H7 (cell line): ENCODE measurements at regions not wholly inside any gene's neighbourhood (a gene's known extent, or its start where the extent isn't known, plus 50 kb on each side); places are given as distances from the start of the nearest gene placed in this dataset.

Experiments
- DNase-seq: peaks from one replicate; pipeline ENCODE4 v3.0.0; 2012
- H3K27me3 ChIP-seq: 2 replicates; pipeline ENCODE4 v1.6.0; 2011; ENCODE audit warnings: mild to moderate bottlenecking, low read length; ENCODE audit not compliant: control insufficient read depth, insufficient read depth
- H3K36me3 ChIP-seq: replicated peaks from 2 replicates; pipeline ENCODE4 v1.5.1; 2011; ENCODE audit warnings: low read length; ENCODE audit not compliant: control insufficient read depth, insufficient read depth
- H3K4me3 ChIP-seq: 2 replicates; pipeline ENCODE4 v1.5.1; 2011; ENCODE audit warnings: low read depth, mild to moderate bottlenecking, control low read depth, low read length, moderate library complexity; ENCODE audit not compliant: insufficient read depth

DNA sequence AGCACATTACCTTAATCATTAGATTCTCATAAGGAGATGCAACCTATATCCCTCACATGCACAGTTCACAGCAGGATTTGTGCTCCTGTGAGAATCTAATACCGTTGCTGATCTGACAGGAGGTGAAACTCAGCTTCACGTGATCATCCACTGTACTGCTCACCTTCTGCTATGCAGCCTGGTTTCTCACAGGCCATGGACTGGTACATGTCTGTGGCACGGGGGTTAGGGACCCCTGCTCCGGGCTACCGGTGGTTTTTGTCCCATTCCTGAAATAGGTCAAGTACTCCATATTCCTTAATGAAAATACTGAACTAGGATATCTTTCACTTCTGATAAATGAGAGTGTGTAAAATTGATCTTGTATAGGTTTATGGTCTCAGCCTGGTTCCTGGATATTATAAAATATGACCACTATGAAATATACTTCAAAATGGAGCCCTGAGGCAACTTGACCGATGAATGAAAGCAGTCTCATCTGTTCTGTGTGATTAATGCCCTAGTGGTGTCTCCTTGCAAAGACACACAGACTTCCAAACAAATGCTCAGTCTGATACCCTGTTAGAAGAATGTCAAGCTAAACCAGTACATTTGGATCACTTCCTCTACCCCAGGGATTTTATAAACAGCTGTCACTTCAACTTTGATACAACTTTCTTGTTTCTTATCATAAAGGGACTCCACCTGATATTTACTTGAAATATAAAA, 492.9 kb upstream of the ANO3 start:
- Histone ChIP-seq H3K36me3 (no peaks in the 10 kb centered on the region), H3K4me3 (no peak overlapping the region), H3K27me3 (no peaks in the 10 kb centered on the region)
- DNase-seq, result peak; percentile 5

GRCh38 chr11:25844811-25845210, 487.1 kb upstream of the ANO3 start:
- no peak for DNase-seq
- no peak overlapping the region for H3K4me3 ChIP-seq
- H3K36me3 ChIP-seq, result no peaks in the 10 kb centered on the region
- no peaks in the 10 kb centered on the region for H3K27me3 ChIP-seq

DNA sequence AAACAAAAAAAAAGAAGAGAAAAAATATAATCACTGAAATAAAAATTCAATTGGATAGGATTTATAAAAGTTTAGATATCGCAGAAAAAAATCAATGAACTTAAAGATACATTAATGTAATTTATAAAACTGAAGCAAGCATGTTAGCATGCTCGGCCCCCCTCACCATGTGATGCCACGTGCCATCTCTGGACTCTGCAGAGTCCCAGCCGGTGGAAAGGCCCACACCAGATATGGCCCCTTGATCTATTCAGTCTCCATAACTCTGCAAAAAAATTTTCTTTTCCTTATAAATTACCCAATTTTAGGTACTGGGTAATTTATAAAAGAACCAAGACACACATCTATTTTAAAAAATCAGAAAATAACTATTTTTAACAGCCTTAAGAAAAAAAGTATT, 476.0 kb upstream of the ANO3 start:
- H3K4me3 ChIP-seq, result no peak overlapping the region
- no peaks in the 10 kb centered on the region for H3K36me3 ChIP-seq
- no peak for DNase-seq
- no peaks in the 10 kb centered on the region for H3K27me3 ChIP-seq

DNA sequence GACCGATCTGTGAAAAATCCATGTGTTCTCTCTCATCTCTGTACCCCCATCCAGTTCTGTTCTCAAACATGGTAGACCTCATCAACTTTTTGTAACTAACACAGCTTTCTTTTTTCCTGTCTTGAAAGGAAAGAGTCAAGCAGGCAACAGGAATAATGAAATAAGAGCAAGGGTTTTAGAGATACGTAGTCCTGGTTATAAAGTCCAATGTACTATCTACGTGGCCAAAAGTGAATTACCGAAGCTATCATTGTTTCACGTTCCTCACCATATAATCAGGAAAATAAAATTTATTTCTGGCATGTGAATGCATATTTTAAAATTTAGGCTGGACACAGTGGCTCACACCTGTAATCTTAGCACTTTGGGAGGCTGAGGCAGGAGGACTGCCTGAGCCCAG, 472.2 kb upstream of the ANO3 start:
- no peak overlapping the region for H3K4me3 ChIP-seq
- H3K36me3 ChIP-seq, result no peaks in the 10 kb centered on the region
- H3K27me3 ChIP-seq, result no peaks in the 10 kb centered on the region
- DNase-seq, result no peak

DNA sequence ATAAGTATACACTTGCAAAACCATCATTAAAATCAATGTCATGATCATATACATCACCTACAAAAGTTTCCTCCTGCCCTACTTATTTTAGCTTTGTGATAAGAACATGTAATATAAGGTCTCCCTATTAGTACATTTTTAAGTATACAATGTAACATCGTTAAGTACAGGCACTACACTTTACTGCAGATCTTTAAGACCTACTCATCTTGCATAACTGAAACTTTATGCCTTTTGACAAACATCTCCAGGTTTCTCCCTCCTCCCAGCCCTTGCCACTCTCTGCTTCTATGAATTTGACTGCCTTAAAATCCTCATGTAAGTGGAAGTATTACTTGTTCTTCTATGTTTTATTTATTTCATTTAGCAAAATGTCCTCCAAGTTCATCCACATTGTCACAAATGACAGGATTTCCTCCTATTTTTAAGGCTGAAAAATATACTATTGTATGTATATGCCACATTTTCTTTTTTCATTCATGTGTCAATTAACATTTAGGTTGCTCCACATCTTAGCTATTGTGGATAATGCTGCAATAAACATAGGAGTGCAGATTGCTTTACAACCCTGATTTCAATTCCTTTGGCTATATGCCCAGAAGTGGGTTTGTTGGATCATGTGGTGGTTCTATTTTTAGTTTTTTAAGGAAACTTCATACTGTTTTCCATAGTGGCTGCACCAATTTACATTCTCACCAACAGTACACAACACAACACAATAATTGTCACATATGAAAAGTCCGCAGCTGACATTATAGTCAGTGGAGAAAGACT, 471.1 kb upstream of the ANO3 start:
- Histone ChIP-seq H3K36me3 (no peaks in the 10 kb centered on the region), H3K27me3 (no peaks in the 10 kb centered on the region), H3K4me3 (no peak overlapping the region)
- no peak for DNase-seq

DNA sequence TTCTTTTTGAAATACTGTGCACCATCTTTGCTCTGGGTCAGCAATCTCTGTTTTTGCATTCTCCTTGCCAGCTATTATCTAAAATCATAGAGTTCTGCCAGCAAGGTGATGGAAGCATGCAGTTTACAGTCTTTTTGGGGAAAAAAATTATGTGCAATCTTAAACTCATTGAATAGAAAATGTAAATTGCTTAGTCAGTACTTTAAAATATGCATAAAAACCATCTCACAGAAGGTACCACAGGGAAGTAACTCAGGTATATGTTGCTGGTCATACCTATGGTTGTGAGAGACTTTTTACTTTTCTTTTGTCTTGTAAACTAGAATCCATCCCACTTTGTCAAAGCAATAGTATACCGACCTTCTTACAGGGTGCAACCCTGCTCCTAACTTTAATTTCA, 469.8 kb upstream of the ANO3 start:
- H3K4me3 ChIP-seq, result no peak overlapping the region
- DNase-seq, result no peak
- H3K36me3 ChIP-seq, result no peaks in the 10 kb centered on the region
- H3K27me3 ChIP-seq, result no peaks in the 10 kb centered on the region

GRCh38 chr11:25863986-25864385, 467.9 kb upstream of the ANO3 start:
- no peaks in the 10 kb centered on the region for H3K27me3 ChIP-seq
- no peaks in the 10 kb centered on the region for H3K36me3 ChIP-seq
- DNase-seq, result no peak
- H3K4me3 ChIP-seq, result no peak overlapping the region

DNA sequence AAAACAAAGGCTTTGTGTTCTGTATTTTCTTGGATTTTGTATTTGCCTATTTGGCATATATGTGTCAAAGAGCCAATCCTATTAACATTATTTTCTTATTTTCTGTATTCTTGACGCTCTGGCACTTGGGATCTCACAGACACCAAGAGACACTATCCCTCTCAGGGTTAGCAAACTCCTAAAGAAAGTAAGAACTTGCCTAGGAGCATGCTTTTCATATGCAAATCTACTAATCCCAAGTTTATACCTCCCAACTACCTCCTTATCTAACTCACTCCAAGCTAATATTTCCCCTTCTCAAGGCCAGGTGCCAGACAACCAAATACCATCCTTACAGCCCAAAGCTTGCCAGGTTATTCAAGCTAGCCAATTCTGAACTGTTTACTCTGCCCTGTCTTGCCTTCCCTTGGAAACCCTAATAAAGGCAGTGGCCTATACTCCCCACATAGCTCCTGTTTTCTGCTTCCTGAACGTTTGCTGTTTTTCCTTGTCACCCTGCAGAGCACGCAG, 455.4 kb upstream of the ANO3 start:
- no peak for DNase-seq
- Histone ChIP-seq H3K4me3 (no peak overlapping the region), H3K27me3 (no peaks in the 10 kb centered on the region), H3K36me3 (no peaks in the 10 kb centered on the region)

DNA sequence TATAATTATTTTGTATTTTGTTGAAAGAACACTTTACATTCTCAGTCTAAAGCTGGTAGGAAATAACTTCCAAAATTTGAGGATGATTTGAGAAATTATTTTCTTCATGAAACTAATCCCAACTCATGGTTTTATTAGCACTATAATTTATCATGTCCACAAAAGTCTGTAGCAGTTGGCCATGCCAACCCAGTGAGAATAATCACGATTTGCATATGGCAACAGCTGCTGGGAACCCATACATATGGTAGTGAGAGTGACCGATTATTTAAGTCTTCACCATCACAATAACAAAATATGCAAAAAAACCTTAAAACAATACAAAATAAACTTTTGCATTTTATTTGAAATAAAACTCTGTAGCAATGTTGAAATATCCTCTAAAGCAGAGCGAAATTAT, 445.9 kb upstream of the ANO3 start:
- H3K36me3 ChIP-seq, result no peaks in the 10 kb centered on the region
- H3K27me3 ChIP-seq, result no peaks in the 10 kb centered on the region
- no peak for DNase-seq
- H3K4me3 ChIP-seq, result no peak overlapping the region

GRCh38 chr11:25890626-25891260, 441.2 kb upstream of the ANO3 start:
- H3K36me3 ChIP-seq, result no peaks in the 10 kb centered on the region
- H3K4me3 ChIP-seq, result no peak overlapping the region
- no peak for DNase-seq
- H3K27me3 ChIP-seq, result no peaks in the 10 kb centered on the region

DNA sequence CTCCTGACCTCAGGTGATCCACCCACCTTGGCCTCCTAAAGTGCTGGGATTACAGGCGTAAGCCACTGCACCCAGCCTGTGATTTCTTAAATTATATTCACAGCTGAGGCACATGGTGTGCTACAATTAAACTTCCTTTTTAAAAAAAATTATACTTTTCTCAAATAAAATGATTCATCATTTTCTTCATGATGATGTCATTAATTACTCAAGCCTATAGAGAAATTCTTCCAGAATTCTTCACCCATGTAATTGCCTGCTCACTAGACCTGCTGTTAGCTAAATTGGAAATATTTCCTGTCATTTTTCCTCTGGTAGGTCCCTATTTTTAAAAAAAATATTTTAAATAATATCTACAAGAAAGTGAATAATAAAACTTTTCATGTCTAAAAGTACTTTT, 440.0 kb upstream of the ANO3 start:
- Histone ChIP-seq H3K27me3 (no peaks in the 10 kb centered on the region), H3K36me3 (no peaks in the 10 kb centered on the region), H3K4me3 (no peak overlapping the region)
- DNase-seq, result no peak

- Histone ChIP-seq H3K36me3 (no peaks in the 10 kb centered on the region), H3K4me3 (no peak overlapping the region), H3K27me3 (no peaks in the 10 kb centered on the region)
- DNase-seq, result no peak
Measured at GRCh38 chr11:25899617-25900160, 432.2 kb upstream of the ANO3 start.

GRCh38 chr11:25900814-25901213, 431.1 kb upstream of the ANO3 start:
- no peak for DNase-seq
- H3K27me3 ChIP-seq, result no peaks in the 10 kb centered on the region
- H3K4me3 ChIP-seq, result no peak overlapping the region
- no peaks in the 10 kb centered on the region for H3K36me3 ChIP-seq

DNA sequence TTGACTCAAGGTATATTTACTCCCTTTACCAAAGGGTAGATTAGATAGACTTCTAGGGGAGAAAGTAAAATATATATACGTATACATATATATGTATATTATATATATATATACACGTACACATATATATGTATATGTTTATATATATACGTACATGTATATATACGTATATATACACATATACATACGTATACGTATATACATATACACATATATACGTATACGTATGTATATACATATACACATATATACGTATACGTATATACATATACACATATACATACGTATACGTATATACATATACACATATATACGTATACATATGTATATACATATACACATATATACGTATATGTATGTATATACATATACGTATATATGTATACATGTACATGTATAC, 430.5 kb upstream of the ANO3 start:
- DNase-seq, result no peak
- Histone ChIP-seq H3K4me3 (no peak overlapping the region), H3K27me3 (no peaks in the 10 kb centered on the region), H3K36me3 (no peaks in the 10 kb centered on the region)

- Histone ChIP-seq H3K4me3 (no peak overlapping the region), H3K27me3 (no peaks in the 10 kb centered on the region), H3K36me3 (no peaks in the 10 kb centered on the region)
- no peak for DNase-seq
Measured at GRCh38 chr11:25902476-25902875, 429.5 kb upstream of the ANO3 start.
